Psoas muscle (tissue), 7 donors: ENCODE measurements at regions not wholly inside any gene's neighbourhood (a gene's known extent, or its start where the extent isn't known, plus 50 kb on each side); places are given as distances from the start of the nearest gene placed in this dataset.

ENCODE experiments used
- ATAC-seq, 4 donors: fragments of 200-7000 bp; cut with Tn5 transposase; one replicate each; pipeline ENCODE4 v1.9.1; 2020; ENCODE audit warnings: moderate library complexity in 3 of 4, mild to moderate bottlenecking in 2 of 4
- DNase-seq, 2 donors: peaks; one replicate each; pipeline ENCODE4 v3.0.0-alpha.2; 2020
- H3K27ac ChIP-seq: fragments of 200-600 bp; one replicate; pipeline ENCODE4 v1.8.0; 2022
- H3K27me3 ChIP-seq, 3 donors: fragments of 200-600 bp in 1 of 3; one replicate each; pipeline versions ENCODE4 v1.6.1 to v1.8.0; 2013 to 2022; ENCODE audit warnings: low read length in 2 of 3, mild to moderate bottlenecking in 2 of 3, moderate library complexity in 1 of 3; ENCODE audit not compliant: insufficient read depth in 3 of 3
- H3K36me3 ChIP-seq, 2 donors: fragments of 200-600 bp in 1 of 2; one replicate each; pipeline versions ENCODE4 v1.6.1 to v1.8.0; 2013 to 2022; ENCODE audit warnings: low read depth in 1 of 2, mild to moderate bottlenecking in 1 of 2, moderate library complexity in 1 of 2; ENCODE audit not compliant: insufficient read depth in 1 of 2
- H3K4me1 ChIP-seq: fragments of 200-600 bp; one replicate; pipeline ENCODE4 v1.8.0; 2022
- H3K4me3 ChIP-seq: fragments of 200-600 bp; one replicate; pipeline ENCODE4 v1.8.0; 2022; ENCODE audit warnings: mild to moderate bottlenecking
- H3K9me3 ChIP-seq: fragments of 200-600 bp; one replicate; pipeline ENCODE4 v1.8.0; 2022
- WGBS, 3 donors: extraction: QIAGEN DNeasy Blood & Tissue Kit; methylation state at CpG; one replicate each; pipeline versions ENCODE4 v1.1.6 to v1.1.7; 2013; 5-methylcytosine and 5-hydroxymethylcytosine counted together
- intact Hi-C, 2 donors: fragments of 100-400 bp; cut with DNase I; formaldehyde crosslinking; loops; one replicate each; pipeline versions ENCODE4 v1.11.0 to v1.14.2; 2022
- TF ChIP-seq, protein P1 (sequence below): fragments of 200-600 bp; IDR thresholded peaks from one replicate; pipeline ENCODE4 v1.8.0; 2022; ENCODE audit warnings: antibody characterized with exemption
- donor health status: healthy with polysubstance abuse.
- donor health status: DM: no; HTN: no; CAD: no; lungs with moderate emphysema.
- donor health status: Bipolar disorder and iron deficiency.
- donor health status: healthy.
- donor health status: DM: yes; HTN: yes; CAD: no.
- donor health status: DM: no; HTN: no; CAD: no.
- donor health status: DM: yes; HTN: yes; CAD: no.

DNA sequence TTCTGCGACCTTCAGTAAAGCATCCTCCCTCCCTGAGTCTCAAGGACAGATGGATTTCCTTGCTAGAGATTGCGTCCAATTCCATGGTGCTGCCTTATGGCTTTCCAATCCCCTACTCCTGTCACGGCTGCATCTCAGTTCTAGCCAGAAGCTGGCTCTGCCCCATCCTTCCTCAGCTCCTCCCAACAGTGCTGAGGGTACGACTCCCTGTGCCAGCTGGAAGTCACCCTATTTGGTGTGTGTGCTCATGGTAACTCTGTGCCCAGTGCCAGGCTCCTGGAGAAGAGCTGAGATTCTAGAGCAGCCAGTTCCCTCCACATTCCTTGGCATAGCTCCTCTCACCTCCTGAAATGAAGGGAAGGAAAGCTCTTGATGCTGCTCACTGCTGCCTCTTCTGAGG, 185.0 kb upstream of the PODXL start:
- no peaks in the 10 kb centered on the region for H3K4me1 ChIP-seq
- H3K27me3 ChIP-seq: peaks cover 0 to 37% (median 5%) of the 10 kb centered on the region in 3 donors
- no peaks in the 10 kb centered on the region for H3K9me3 ChIP-seq
- no peak for ATAC-seq
- no peak overlapping the region for H3K4me3 ChIP-seq
- H3K27ac ChIP-seq: no peak overlapping the region
- no peak for DNase-seq
- TF ChIP-seq, protein P1, sequence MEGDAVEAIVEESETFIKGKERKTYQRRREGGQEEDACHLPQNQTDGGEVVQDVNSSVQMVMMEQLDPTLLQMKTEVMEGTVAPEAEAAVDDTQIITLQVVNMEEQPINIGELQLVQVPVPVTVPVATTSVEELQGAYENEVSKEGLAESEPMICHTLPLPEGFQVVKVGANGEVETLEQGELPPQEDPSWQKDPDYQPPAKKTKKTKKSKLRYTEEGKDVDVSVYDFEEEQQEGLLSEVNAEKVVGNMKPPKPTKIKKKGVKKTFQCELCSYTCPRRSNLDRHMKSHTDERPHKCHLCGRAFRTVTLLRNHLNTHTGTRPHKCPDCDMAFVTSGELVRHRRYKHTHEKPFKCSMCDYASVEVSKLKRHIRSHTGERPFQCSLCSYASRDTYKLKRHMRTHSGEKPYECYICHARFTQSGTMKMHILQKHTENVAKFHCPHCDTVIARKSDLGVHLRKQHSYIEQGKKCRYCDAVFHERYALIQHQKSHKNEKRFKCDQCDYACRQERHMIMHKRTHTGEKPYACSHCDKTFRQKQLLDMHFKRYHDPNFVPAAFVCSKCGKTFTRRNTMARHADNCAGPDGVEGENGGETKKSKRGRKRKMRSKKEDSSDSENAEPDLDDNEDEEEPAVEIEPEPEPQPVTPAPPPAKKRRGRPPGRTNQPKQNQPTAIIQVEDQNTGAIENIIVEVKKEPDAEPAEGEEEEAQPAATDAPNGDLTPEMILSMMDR: no peak
- 45 to 46% (median 46%) methylated on average over 4 of the region's 4 CpGs for WGBS, 3 donors
- intact Hi-C loops: no loop called here
- no peaks in the 10 kb centered on the region for H3K36me3 ChIP-seq

DNA sequence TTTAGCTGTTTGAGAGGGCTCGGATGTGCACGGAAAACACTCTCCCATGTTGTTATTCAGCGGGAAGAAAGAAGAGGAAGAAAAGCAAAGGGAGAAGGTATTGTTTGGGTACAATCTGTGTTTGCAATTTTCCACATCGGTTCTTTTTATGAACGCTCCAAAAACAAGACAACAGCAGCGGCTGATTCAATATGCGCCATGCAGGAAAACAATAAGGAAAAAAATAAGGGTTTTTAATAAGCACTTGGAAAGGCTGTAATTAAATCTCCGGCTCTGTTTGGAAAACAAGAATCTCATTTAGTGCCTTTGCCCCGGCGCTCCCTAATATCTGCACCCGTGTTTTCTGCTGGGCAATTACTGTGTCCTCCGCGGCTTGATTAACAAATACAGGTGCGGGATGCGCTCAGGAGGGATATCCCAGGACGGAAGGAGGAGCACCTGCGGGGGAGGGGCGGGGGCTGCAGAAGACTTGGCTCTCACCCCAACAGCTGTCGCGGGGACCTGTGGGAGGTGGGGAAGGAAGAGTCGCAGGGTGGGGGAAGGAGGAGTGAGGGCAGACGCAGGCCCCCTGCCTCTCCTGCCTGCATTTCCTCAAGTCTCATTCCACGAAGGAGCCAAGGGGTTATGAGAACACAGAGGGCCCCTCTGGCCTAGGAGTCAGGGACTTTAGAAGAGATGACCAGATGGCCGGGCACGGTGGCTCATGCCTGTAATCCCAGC, 181.5 kb upstream of the PODXL start:
- 60 to 68% (median 62%) methylated on average over 23 to 25 of the region's 25 CpGs for WGBS, 3 donors
- TF ChIP-seq, protein P1: no peak
- DNase-seq: no peak
- no peak overlapping the region for H3K4me3 ChIP-seq
- no peak overlapping the region for H3K27ac ChIP-seq
- intact Hi-C loops: no loop called here
- ATAC-seq: no peak
- no peaks in the 10 kb centered on the region for H3K36me3 ChIP-seq
- H3K4me1 ChIP-seq: no peaks in the 10 kb centered on the region
- H3K27me3 ChIP-seq: peaks cover 0 to 41% (median 5%) of the 10 kb centered on the region in 3 donors
- H3K9me3 ChIP-seq: no peaks in the 10 kb centered on the region

DNA sequence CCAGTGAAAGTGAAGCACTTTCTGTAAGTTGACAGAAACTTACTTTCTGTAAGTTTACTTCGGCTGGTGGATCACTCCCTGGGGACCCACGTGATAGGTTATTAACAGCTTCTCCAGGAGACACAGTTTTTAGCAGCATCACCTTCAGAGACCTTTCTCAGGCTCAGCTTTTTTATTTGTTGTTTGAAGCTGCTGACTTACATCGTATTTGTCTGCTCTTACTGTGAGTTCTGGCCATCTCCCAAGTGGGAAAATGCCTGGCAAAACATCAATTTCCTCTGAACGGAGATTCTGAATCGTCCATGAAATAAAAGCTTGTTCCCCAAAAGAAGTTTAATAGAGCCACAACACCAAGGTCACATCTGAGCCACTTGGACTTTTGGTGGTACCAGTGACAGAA, 178.7 kb upstream of the PODXL start:
- Histone ChIP-seq H3K4me3 (no peak overlapping the region), H3K36me3 (no peaks in the 10 kb centered on the region), H3K27ac (no peak overlapping the region), H3K27me3 (peaks cover 0 to 40% (median 5%) of the 10 kb centered on the region in 3 donors), H3K9me3 (no peaks in the 10 kb centered on the region), H3K4me1 (no peaks in the 10 kb centered on the region)
- WGBS, 3 donors: 17 to 22% (median 18%) methylated on average over 5 of the region's 5 CpGs
- no peak for ATAC-seq
- intact Hi-C loops: no loop called here
- TF ChIP-seq, protein P1: no peak
- no peak for DNase-seq

DNA sequence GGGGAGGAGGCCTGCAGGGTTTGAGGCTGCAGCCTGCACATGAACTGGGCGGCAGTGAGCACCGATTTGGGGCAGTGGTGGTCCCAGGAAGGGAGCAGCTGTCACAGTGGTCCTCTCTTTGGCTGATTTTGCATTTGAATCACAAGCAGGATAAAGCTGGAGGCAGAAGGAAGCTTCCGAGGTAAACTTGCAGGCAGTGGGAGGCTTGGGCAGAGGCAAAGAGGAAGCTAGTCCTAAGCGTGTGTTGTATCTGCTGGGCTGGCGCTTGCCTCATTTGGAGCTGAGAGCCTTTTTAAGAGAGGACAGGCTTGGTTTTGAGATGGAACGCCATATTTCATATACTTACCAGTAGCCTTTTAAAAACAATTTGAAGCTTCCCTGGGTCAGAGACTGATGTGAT, 177.2 kb upstream of the PODXL start:
- no peak overlapping the region for H3K27ac ChIP-seq
- TF ChIP-seq, protein P1: no peak
- peaks cover 0 to 25% (median 5%) of the 10 kb centered on the region in 3 donors for H3K27me3 ChIP-seq
- no peaks in the 10 kb centered on the region for H3K36me3 ChIP-seq
- intact Hi-C loops: no loop called here
- H3K4me1 ChIP-seq: no peaks in the 10 kb centered on the region
- 69 to 80% (median 75%) methylated on average over 6 of the region's 6 CpGs for WGBS, 3 donors
- ATAC-seq (no peak), DNase-seq (no peak)
- H3K9me3 ChIP-seq: no peaks in the 10 kb centered on the region
- no peak overlapping the region for H3K4me3 ChIP-seq

DNA sequence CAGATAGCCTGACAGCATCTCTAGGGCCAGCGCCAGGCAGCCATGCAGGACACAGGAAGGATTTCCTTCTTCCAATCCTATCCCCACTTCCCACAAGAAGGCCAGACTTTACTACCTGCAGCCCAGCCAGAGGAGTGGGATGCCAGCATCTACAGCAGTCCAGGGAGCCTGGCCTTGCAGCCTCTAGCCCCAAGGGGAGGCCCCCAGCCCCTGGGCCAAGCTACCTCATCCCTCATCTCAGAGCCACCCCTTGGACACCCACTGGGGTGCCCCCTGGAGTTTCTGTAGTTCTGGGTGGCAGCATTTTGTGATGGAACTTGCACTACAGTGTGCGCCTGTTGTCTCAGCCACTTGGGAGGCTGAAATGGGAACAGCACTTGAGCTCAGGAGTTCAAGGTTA, 170.8 kb upstream of the PODXL start:
- Histone ChIP-seq H3K9me3 (no peaks in the 10 kb centered on the region), H3K27me3 (peaks cover 0 to 2% (median 0%) of the 10 kb centered on the region in 3 donors), H3K36me3 (no peaks in the 10 kb centered on the region), H3K4me1 (no peaks in the 10 kb centered on the region), H3K4me3 (no peak overlapping the region), H3K27ac (no peak overlapping the region)
- no peak for ATAC-seq
- TF ChIP-seq, protein P1: no peak
- intact Hi-C loops: no loop called here
- no peak for DNase-seq
- 88 to 100% (median 91%) methylated on average over 2 of the region's 2 CpGs for WGBS, 3 donors
